Right lobe of liver (tissue), 6 donors: ENCODE measurements at regions not wholly inside any gene's neighbourhood (a gene's known extent, or its start where the extent isn't known, plus 50 kb on each side); places are given as distances from the start of the nearest gene placed in this dataset.

ENCODE experiments used
- ATAC-seq, 4 donors: fragments of 200-7000 bp; cut with Tn5 transposase; one replicate each; pipeline ENCODE4 v1.9.1; 2020; ENCODE audit warnings: mild to moderate bottlenecking in 4 of 4, moderate library complexity in 4 of 4
- DNase-seq, 3 donors: peaks; one replicate each; pipeline ENCODE4 v3.0.0-alpha.2; 2020
- H3K27ac ChIP-seq, 3 donors: fragments of 200-600 bp; one replicate each; pipeline ENCODE4 v1.8.0; 2022
- H3K27me3 ChIP-seq, 2 donors: fragments of 200-600 bp; one replicate each; pipeline ENCODE4 v1.8.0; 2022
- H3K36me3 ChIP-seq, 4 donors: fragments of 200-600 bp; sonication (generic) in 1 of 4; one replicate each; pipeline versions ENCODE4 v1.5.1 to v1.8.0; 2017 to 2022; ENCODE audit warnings: control low read depth in 1 of 4
- H3K4me1 ChIP-seq, 4 donors: fragments of 200-600 bp; sonication (generic) in 1 of 4; one replicate each; pipeline versions ENCODE4 v1.5.1 to v1.8.0; 2017 to 2022; ENCODE audit warnings: control low read depth in 1 of 4
- H3K4me3 ChIP-seq, 3 donors: fragments of 200-600 bp; one replicate each; pipeline ENCODE4 v1.8.0; 2022
- H3K9me3 ChIP-seq, 4 donors: fragments of 200-600 bp; sonication (generic) in 1 of 4; one replicate each; pipeline versions ENCODE4 v1.5.1 to v1.8.0; 2017 to 2022; ENCODE audit warnings: control low read depth in 1 of 4
- CTCF ChIP-seq, 4 donors: fragments of 200-600 bp in 3 of 4; fragments of 450-650 bp in 1 of 4; IDR thresholded peaks; one replicate each; pipeline versions ENCODE4 v1.5.1 to v1.8.0; 2016 to 2022; ENCODE audit warnings: antibody characterized with exemption in 4 of 4, mild to moderate bottlenecking in 2 of 4
- POLR2A ChIP-seq: fragments of 450-650 bp; IDR thresholded peaks from one replicate; pipeline ENCODE4 v1.6.1; 2017; ENCODE audit warnings: antibody characterized with exemption, mild to moderate bottlenecking
- WGBS: methylation state at CpG from one replicate; pipeline ENCODE4 v1.1.6; 2018; ENCODE audit warnings: low coverage, low lambda C conversion rate; ENCODE audit not compliant: insufficient coverage; ENCODE audit errors: missing lambda C conversion rate; 5-methylcytosine and 5-hydroxymethylcytosine counted together
- intact Hi-C, 2 donors: fragments of 100-400 bp; cut with DNase I; formaldehyde crosslinking; loops; one replicate each; pipeline versions ENCODE4 v1.11.2 to v1.14.1; 2022
- donor health status: DM: no; HTN: yes; CAD: no.
- donor health status: DM: no; HTN: no; CAD: no.
- donor health status: DM: no; HTN: no; CAD: no.
- donor health status: DM: no; HTN: yes; CAD: no.
- donor health status: DM: no; HTN: yes; CAD: no.

- no peak for TF ChIP-seq POLR2A
- no peak for TF ChIP-seq CTCF (IDR thresholded peaks at IDR 0.05)
- no peaks in the 10 kb centered on the region for H3K9me3 ChIP-seq
- ATAC-seq, result peak; percentile 55 to 77 (median 68)
- H3K36me3 ChIP-seq, result no peaks in the 10 kb centered on the region
- H3K4me3 ChIP-seq, result peak overlapping the region in 2 of 3 donors; percentile 1 to 31
- peak overlapping the region; percentile 30 to 65 (median 65) for H3K27ac ChIP-seq
- no peaks in the 10 kb centered on the region for H3K27me3 ChIP-seq
- no peak for DNase-seq
- 20% methylated on average over 10 of the region's 11 CpGs for WGBS
- intact Hi-C loops, result no loop called here
- H3K4me1 ChIP-seq, result peaks cover 0 to 44% (median 22%) of the 10 kb centered on the region in 4 donors
Observed at GRCh38 chr18:31243740-31244512, 74.0 kb upstream of the DSG1 start.

GRCh38 chr18:31244771-31245394 is 73.1 kb upstream of the DSG1 start:
- intact Hi-C loops, result no loop called here
- Histone ChIP-seq H3K27me3 (no peaks in the 10 kb centered on the region), H3K4me1 (peaks cover 0 to 44% (median 22%) of the 10 kb centered on the region in 4 donors), H3K4me3 (peak overlapping the region in 2 of 3 donors; percentile 1), H3K36me3 (no peaks in the 10 kb centered on the region), H3K27ac (peak overlapping the region; percentile 30 to 65 (median 65)), H3K9me3 (no peaks in the 10 kb centered on the region)
- WGBS, result 12% methylated on average over 7 of the region's 7 CpGs
- DNase-seq (no peak), ATAC-seq (peak in 3 of 4 donors; percentile 6 to 41 (median 36))
- TF ChIP-seq POLR2A (no peak), CTCF (IDR thresholded peaks at IDR 0.05) (no peak)

GRCh38 chr18:31245820-31246219 is 72.1 kb upstream of the DSG1 start:
- 78% methylated on average over 3 of the region's 3 CpGs for WGBS
- ATAC-seq (no peak), DNase-seq (no peak)
- Histone ChIP-seq H3K4me1 (peaks cover 0 to 50% (median 22%) of the 10 kb centered on the region in 4 donors), H3K36me3 (no peaks in the 10 kb centered on the region), H3K4me3 (no peak overlapping the region), H3K9me3 (no peaks in the 10 kb centered on the region), H3K27me3 (no peaks in the 10 kb centered on the region), H3K27ac (no peak overlapping the region)
- TF ChIP-seq POLR2A (no peak), CTCF (IDR thresholded peaks at IDR 0.05) (no peak)
- intact Hi-C loops, result no loop called here

GRCh38 chr18:31246460-31246859 is 71.5 kb upstream of the DSG1 start:
- DNase-seq (no peak), ATAC-seq (no peak)
- Histone ChIP-seq H3K4me3 (no peak overlapping the region), H3K4me1 (peaks cover 0 to 50% (median 20%) of the 10 kb centered on the region in 4 donors), H3K27ac (no peak overlapping the region), H3K27me3 (no peaks in the 10 kb centered on the region), H3K9me3 (no peaks in the 10 kb centered on the region), H3K36me3 (no peaks in the 10 kb centered on the region)
- TF ChIP-seq POLR2A, result no peak
- TF ChIP-seq CTCF (IDR thresholded peaks at IDR 0.05), result no peak
- intact Hi-C loops, result no loop called here
- 53% methylated on average over 2 of the region's 2 CpGs for WGBS
